Calu3 (cell line): ENCODE measurements at regions not wholly inside any gene's neighbourhood (a gene's known extent, or its start where the extent isn't known, plus 50 kb on each side); places are given as distances from the start of the nearest gene placed in this dataset.

Experiments
- BruUV-seq: library from RNA; stranded (reverse); fragments of 400-500 nt; replicated peaks from 2 replicates; lab custom pipeline; 2021; lab: Mats Ljungman, UMichigan
- CTCF ChIA-PET: fragments of 300-600 bp; sonication (Branson Sonifier 250); formaldehyde crosslinking; loops from one replicate; lab custom pipeline; 2022; ENCODE audit warnings: antibody characterized with exemption; lab: Charles Lee
- DNase-seq: peaks from one replicate; pipeline ENCODE4 v3.0.0; 2022
- H3K27ac Mint-ChIP-seq: one replicate; pipeline ENCODE4 v1.8.0; 2022; ENCODE audit warnings: mixed read lengths; ENCODE audit not compliant: unreplicated experiment
- H3K27me3 Mint-ChIP-seq: one replicate; pipeline ENCODE4 v1.8.0; 2022; ENCODE audit warnings: mixed read lengths; ENCODE audit not compliant: unreplicated experiment
- H3K36me3 Mint-ChIP-seq: one replicate; pipeline ENCODE4 v1.8.0; 2022; ENCODE audit warnings: mild to moderate bottlenecking, moderate library complexity, mixed read lengths; ENCODE audit not compliant: insufficient read depth, unreplicated experiment
- H3K4me1 Mint-ChIP-seq: one replicate; pipeline ENCODE4 v1.8.0; 2022; ENCODE audit warnings: mild to moderate bottlenecking, low read depth, mixed read lengths; ENCODE audit not compliant: unreplicated experiment
- H3K4me3 Mint-ChIP-seq: one replicate; pipeline ENCODE4 v1.8.0; 2022; ENCODE audit warnings: mild to moderate bottlenecking, low read depth, moderate library complexity, mixed read lengths; ENCODE audit not compliant: unreplicated experiment
- H3K9me3 Mint-ChIP-seq: one replicate; pipeline ENCODE4 v1.8.0; 2022; ENCODE audit warnings: low read depth, mixed read lengths; ENCODE audit not compliant: unreplicated experiment
- CTCF ChIP-seq: fragments of 200-600 bp; IDR thresholded peaks from one replicate; pipeline ENCODE4 v1.8.0; 2022; ENCODE audit warnings: antibody characterized with exemption; ENCODE audit not compliant: unreplicated experiment
- intact Hi-C: fragments of 100-400 bp; cut with micrococcal nuclease; formaldehyde crosslinking; loops from one replicate; pipeline ENCODE4 v1.10.0; 2022; ENCODE audit not compliant: unreplicated experiment

- H3K9me3 Mint-ChIP-seq: peaks cover 12% of the 10 kb centered on the region
These were observed 1122.3 kb downstream of the TBC1D22A start for GRCh38 chr22:47884775-47885174.

GRCh38 chr22:47884200-47884599 is 1121.8 kb downstream of the TBC1D22A start:
- no peak for DNase-seq
- no TSS peak for BruUV-seq
- intact Hi-C loops: no loop called here
- TF ChIP-seq CTCF: no peak
- Mint-ChIP-seq H3K9me3 (peaks cover 12% of the 10 kb centered on the region), H3K36me3 (peaks cover 5% of the 10 kb centered on the region), H3K27me3 (no peaks in the 10 kb centered on the region), H3K4me3 (no peak overlapping the region), H3K27ac (no peak overlapping the region), H3K4me1 (no peaks in the 10 kb centered on the region)
- CTCF ChIA-PET: no interaction called here

More at GRCh38 chr22:47884775-47885174, 1122.3 kb downstream of the TBC1D22A start:
- no peak overlapping the region for H3K27ac Mint-ChIP-seq
- no TSS peak for BruUV-seq
- H3K4me1 Mint-ChIP-seq: no peaks in the 10 kb centered on the region
- DNase-seq: no peak
- no peak overlapping the region for H3K4me3 Mint-ChIP-seq
- CTCF ChIA-PET: no interaction called here
- H3K36me3 Mint-ChIP-seq: peaks cover 5% of the 10 kb centered on the region
- TF ChIP-seq CTCF: no peak
- intact Hi-C loops: no loop called here
- no peaks in the 10 kb centered on the region for H3K27me3 Mint-ChIP-seq

GRCh38 chr22:47883757-47884156 is 1121.3 kb downstream of the TBC1D22A start:
- Mint-ChIP-seq H3K4me1 (no peaks in the 10 kb centered on the region), H3K9me3 (peaks cover 12% of the 10 kb centered on the region), H3K4me3 (no peak overlapping the region), H3K27ac (no peak overlapping the region), H3K27me3 (no peaks in the 10 kb centered on the region), H3K36me3 (peaks cover 5% of the 10 kb centered on the region)
- BruUV-seq: no TSS peak
- DNase-seq: no peak
- intact Hi-C loops: no loop called here
- no peak for TF ChIP-seq CTCF
- CTCF ChIA-PET: no interaction called here

GRCh38 chr22:47879346-47879745 is 1116.9 kb downstream of the TBC1D22A start:
- Mint-ChIP-seq H3K27me3 (no peaks in the 10 kb centered on the region), H3K4me1 (no peaks in the 10 kb centered on the region), H3K4me3 (no peak overlapping the region), H3K36me3 (no peaks in the 10 kb centered on the region), H3K27ac (no peak overlapping the region), H3K9me3 (peaks cover 11% of the 10 kb centered on the region)
- intact Hi-C loops: no loop called here
- DNase-seq: no peak
- BruUV-seq: no TSS peak
- CTCF ChIA-PET: no interaction called here
- TF ChIP-seq CTCF: no peak
